Right ventricle myocardium inferior (tissue), 1 donor: ENCODE measurements at regions not wholly inside any gene's neighbourhood (a gene's known extent, or its start where the extent isn't known, plus 50 kb on each side); places are given as distances from the start of the nearest gene placed in this dataset.
"Not testable (repeated sequence)": the region's sequence is repeated elsewhere in the genome, so short reads cannot be mapped to it uniquely, and the experiment has no call there.

Source experiments
- ATAC-seq: fragments of 200-7000 bp; cut with Tn5 transposase; one replicate; pipeline ENCODE4 v1.9.1; 2020; ENCODE audit warnings: mild to moderate bottlenecking, moderate library complexity
- DNase-seq: peaks from one replicate; pipeline ENCODE4 v3.0.0; 2021; ENCODE audit errors: missing footprints
- intact Hi-C: fragments of 100-400 bp; cut with DNase I; formaldehyde crosslinking; loops from one replicate; pipeline ENCODE4 v1.11.0; 2022
- donor health status: DM: no; HTN: yes; CAD: no; lungs with severe emphysema.

- intact Hi-C loops = loop anchor here (10.0 kb wide), 1 partner anchor 48 kb away; the partner anchor contains the start of gene ELAPOR2
These were observed 52.4 kb downstream of the ELAPOR2 start for GRCh38 chr7:87007038-87007437.

GRCh38 chr7:87004956-87005355, 54.5 kb downstream of the ELAPOR2 start:
- no peak for DNase-seq
- intact Hi-C loops = loop anchor here (10.0 kb wide), 1 partner anchor 50 kb away; the partner anchor contains the start of gene ELAPOR2
- no peak for ATAC-seq

More at GRCh38 chr7:87007038-87007437, 52.4 kb downstream of the ELAPOR2 start:
- ATAC-seq (no peak), DNase-seq (no peak)

GRCh38 chr7:87003872-87004798, 55.3 kb downstream of the ELAPOR2 start:
- DNase-seq = no peak
- ATAC-seq = no peak
- intact Hi-C loops = loop anchor here (10.0 kb wide), 1 partner anchor 51 kb away; the partner anchor contains the start of gene ELAPOR2

GRCh38 chr7:87001214-87001613, 58.2 kb downstream of the ELAPOR2 start:
- no peak for DNase-seq
- intact Hi-C loops = loop anchor here (10.0 kb wide), 1 partner anchor 54 kb away; the partner anchor contains the start of gene ELAPOR2
- ATAC-seq = no peak

- ATAC-seq = peak; percentile 63
- DNase-seq = no peak
- intact Hi-C loops = loop anchor here (10.0 kb wide), 1 partner anchor 54 kb away; the partner anchor contains the start of gene ELAPOR2
These were observed 59.1 kb downstream of the ELAPOR2 start for GRCh38 chr7:87000344-87000743.

GRCh38 chr7:86999750-87000149, 59.7 kb downstream of the ELAPOR2 start:
- intact Hi-C loops = loop anchor here (10.0 kb wide), 1 partner anchor 55 kb away; the partner anchor contains the start of gene ELAPOR2
- DNase-seq (no peak), ATAC-seq (no peak)

GRCh38 chr7:86995814-86996213, 63.6 kb downstream of the ELAPOR2 start:
- no peak for ATAC-seq
- DNase-seq = no peak
- intact Hi-C loops = no loop called here

GRCh38 chr7:86995052-86995725, 64.3 kb downstream of the ELAPOR2 start:
- ATAC-seq (no peak), DNase-seq (no peak)
- intact Hi-C loops = no loop called here

GRCh38 chr7:86991771-86992191, 67.7 kb downstream of the ELAPOR2 start:
- ATAC-seq = no peak
- intact Hi-C loops = no loop called here

GRCh38 chr7:86991093-86991769, 68.2 kb downstream of the ELAPOR2 start:
- DNase-seq (no peak), ATAC-seq (no peak)
- intact Hi-C loops = no loop called here

More at GRCh38 chr7:86991771-86992191, 67.7 kb downstream of the ELAPOR2 start:
- no peak for DNase-seq

GRCh38 chr7:86989407-86989806, 70.0 kb downstream of the ELAPOR2 start:
- DNase-seq (no peak), ATAC-seq (no peak)
- intact Hi-C loops = no loop called here

GRCh38 chr7:86987834-86988233, 71.6 kb downstream of the ELAPOR2 start:
- DNase-seq, intact Hi-C loops, ATAC-seq: not testable (repeated sequence)

GRCh38 chr7:86987358-86987757, 72.1 kb downstream of the ELAPOR2 start:
- DNase-seq, ATAC-seq, intact Hi-C loops: not testable (repeated sequence)

GRCh38 chr7:86985342-86985741, 74.1 kb downstream of the ELAPOR2 start:
- DNase-seq, ATAC-seq, intact Hi-C loops: not testable (repeated sequence)

GRCh38 chr7:86983654-86984053, 75.8 kb downstream of the ELAPOR2 start:
- DNase-seq, intact Hi-C loops: not testable (repeated sequence)

GRCh38 chr7:86981937-86982336, 77.5 kb downstream of the ELAPOR2 start:
- ATAC-seq, intact Hi-C loops, DNase-seq: not testable (repeated sequence)

More at GRCh38 chr7:86983654-86984053, 75.8 kb downstream of the ELAPOR2 start:
- ATAC-seq = not testable (repeated sequence)

- intact Hi-C loops = no loop called here
- ATAC-seq (no peak), DNase-seq (no peak)
These were observed 78.3 kb downstream of the ELAPOR2 start for GRCh38 chr7:86981127-86981526.

- intact Hi-C loops = no loop called here
- ATAC-seq (no peak), DNase-seq (no peak)
These were observed 79.2 kb downstream of the ELAPOR2 start for GRCh38 chr7:86980223-86980622.
